GM18907 (cell line): ENCODE measurements at regions not wholly inside any gene's neighbourhood (a gene's known extent, or its start where the extent isn't known, plus 50 kb on each side); places are given as distances from the start of the nearest gene placed in this dataset.

Source experiments
- ATAC-seq: cut with Tn5 transposase; IDR thresholded peaks from one replicate; pipeline ENCODE4 v1.9.1; 2021; ENCODE audit warnings: mild to moderate bottlenecking, moderate library complexity; ENCODE audit not compliant: unreplicated experiment

- ATAC-seq, result no peak
These were observed 81.7 kb upstream of the PLCL2 start for GRCh38 chr3:16803019-16803418.

- ATAC-seq, result no peak
These were observed 77.4 kb upstream of the PLCL2 start for GRCh38 chr3:16807391-16807790.

GRCh38 chr3:16808393-16809107 is 76.2 kb upstream of the PLCL2 start:
- no peak for ATAC-seq

- no peak for ATAC-seq
These were observed 75.3 kb upstream of the PLCL2 start for GRCh38 chr3:16809482-16809881.

GRCh38 chr3:16809993-16810392 is 74.8 kb upstream of the PLCL2 start:
- ATAC-seq, result no peak

- no peak for ATAC-seq
These were observed 74.0 kb upstream of the PLCL2 start for GRCh38 chr3:16810593-16811367.

GRCh38 chr3:16811950-16812349 is 72.8 kb upstream of the PLCL2 start:
- no peak for ATAC-seq

GRCh38 chr3:16813336-16813735 is 71.4 kb upstream of the PLCL2 start:
- no peak for ATAC-seq

- no peak for ATAC-seq
These were observed 68.5 kb upstream of the PLCL2 start for GRCh38 chr3:16816048-16816780.

- ATAC-seq, result no peak
These were observed 67.6 kb upstream of the PLCL2 start for GRCh38 chr3:16817197-16817596.

- no peak for ATAC-seq
These were observed 66.6 kb upstream of the PLCL2 start for GRCh38 chr3:16818194-16818593.

GRCh38 chr3:16818945-16819344 is 65.8 kb upstream of the PLCL2 start:
- no peak for ATAC-seq

- no peak for ATAC-seq
These were observed 64.3 kb upstream of the PLCL2 start for GRCh38 chr3:16820485-16820884.

- no peak for ATAC-seq
These were observed 63.7 kb upstream of the PLCL2 start for GRCh38 chr3:16821053-16821452.

- peak; percentile 89 for ATAC-seq
These were observed 60.6 kb upstream of the PLCL2 start for GRCh38 chr3:16824081-16824696.

GRCh38 chr3:16825617-16826204 is 59.0 kb upstream of the PLCL2 start:
- ATAC-seq, result no peak

GRCh38 chr3:16828815-16829214 is 55.9 kb upstream of the PLCL2 start:
- ATAC-seq, result peak; percentile 47

GRCh38 chr3:16831846-16832245 is 52.9 kb upstream of the PLCL2 start:
- no peak for ATAC-seq

- ATAC-seq, result no peak
These were observed 50.5 kb upstream of the PLCL2 start for GRCh38 chr3:16834214-16834613.

- ATAC-seq, result no peak
These were observed 50.0 kb upstream of the PLCL2 start for GRCh38 chr3:16834753-16835152.
